GM12878 (cell line): ENCODE measurements at regions not wholly inside any gene's neighbourhood (a gene's known extent, or its start where the extent isn't known, plus 50 kb on each side); places are given as distances from the start of the nearest gene placed in this dataset.

ENCODE experiments used
- ATAC-seq: fragments of 200-7000 bp; cut with Tn5 transposase; 3 replicates; pipeline ENCODE4 v1.9.1; 2020; ENCODE audit warnings: mild to moderate bottlenecking, moderate library complexity
- BruUV-seq: library from RNA; stranded (reverse); fragments of 400-500 nt; replicated peaks from 2 replicates; lab custom pipeline; 2021; lab: Mats Ljungman, UMichigan
- CTCF ChIA-PET: fragments of 300-600 bp; sonication (Branson Sonifier 250); formaldehyde crosslinking; extraction: SDS; loops from one replicate; lab custom pipeline; 2021; ENCODE audit warnings: inconsistent platforms; lab: Yijun Ruan, JAX
- POLR2A ChIA-PET: fragments of 350-600 bp; formaldehyde crosslinking; extraction: SDS; loops from one replicate; lab custom pipeline; 2021; ENCODE audit warnings: inconsistent platforms; lab: Charles Lee
- RAD21 ChIA-PET: fragments of 300-600 bp; sonication (Branson Sonifier 250); formaldehyde crosslinking; loops from one replicate; lab custom pipeline; 2023; ENCODE audit warnings: antibody characterized with exemption; ENCODE audit not compliant: unreplicated experiment; lab: Charles Lee
- SMC1A ChIA-PET: fragments of 300-600 bp; sonication (Branson Sonifier 250); formaldehyde crosslinking; loops from one replicate; lab custom pipeline; 2023; ENCODE audit not compliant: unreplicated experiment, uncharacterized antibody; lab: Charles Lee
- DNase-seq: peaks from one replicate; pipeline ENCODE4 v3.0.0-alpha.2; 2011; ENCODE audit warnings: low read depth, low spot score
- FAIRE-seq: peaks from 3 replicates; lab custom pipeline; 2011; peaks lifted over from hg19 to GRCh38; lab: Jason Lieb, UNC
- H2AFZ ChIP-seq: 2 replicates; pipeline ENCODE4 v1.6.0; 2011; ENCODE audit warnings: low read depth, low read length, control low read depth; ENCODE audit not compliant: control insufficient read depth
- H3K27ac ChIP-seq: 2 replicates; pipeline ENCODE4 v1.5.1; 2011; ENCODE audit warnings: control low read depth; ENCODE audit not compliant: control insufficient read depth, insufficient read depth
- H3K27me3 ChIP-seq, 2 experiments: replicated peaks in 1 of 2; 2 replicates each; pipeline versions ENCODE4 v1.6.0 to v1.6.1; 2011; ENCODE audit warnings: low read length in 1 of 2; ENCODE audit not compliant: control insufficient read depth in 2 of 2, insufficient read depth in 2 of 2
- H3K36me3 ChIP-seq, 2 experiments: 2 replicates each; pipeline ENCODE4 v1.5.1; 2011; ENCODE audit warnings: low read length in 1 of 2; ENCODE audit not compliant: control insufficient read depth in 2 of 2, insufficient read depth in 2 of 2
- H3K4me1 ChIP-seq: 2 replicates; pipeline ENCODE4 v1.6.1; 2011; ENCODE audit warnings: mild to moderate bottlenecking, low read length, moderate library complexity, mixed read lengths; ENCODE audit not compliant: control insufficient read depth, insufficient read depth
- H3K4me2 ChIP-seq: 2 replicates; pipeline ENCODE4 v1.6.0; 2011; ENCODE audit warnings: control low read depth; ENCODE audit not compliant: control insufficient read depth, insufficient read depth
- H3K4me3 ChIP-seq: fragments of 200-600 bp; sonication (generic); 2 replicates; pipeline ENCODE4 v1.5.1; 2016
- H3K79me2 ChIP-seq: 2 replicates; pipeline ENCODE4 v1.6.0; 2011; ENCODE audit warnings: low read length; ENCODE audit not compliant: control insufficient read depth, insufficient read depth
- H3K9ac ChIP-seq: 2 replicates; pipeline ENCODE4 v1.8.0; 2011; ENCODE audit warnings: low read length, control low read depth, mixed read lengths; ENCODE audit not compliant: control insufficient read depth, insufficient read depth
- H3K9me3 ChIP-seq: replicated peaks from 3 replicates; pipeline ENCODE4 v1.5.1; 2011; ENCODE audit warnings: mild to moderate bottlenecking, low read length; ENCODE audit not compliant: control insufficient read depth, insufficient read depth
- H4K20me1 ChIP-seq: 2 replicates; pipeline ENCODE4 v1.6.0; 2011; ENCODE audit not compliant: control insufficient read depth, insufficient read depth
- ATF7 ChIP-seq: fragments of 450-650 bp; IDR thresholded peaks from 2 replicates; pipeline ENCODE4 v1.6.1; 2016; ENCODE audit warnings: low read depth, mild to moderate bottlenecking
- CBX5 ChIP-seq: sonication (generic); IDR thresholded peaks from 2 replicates; pipeline ENCODE4 v1.6.1; 2016; ENCODE audit warnings: low read depth, moderate library complexity, mild to moderate bottlenecking, inconsistent platforms
- CHD1 ChIP-seq: IDR thresholded peaks from 2 replicates; pipeline ENCODE4 v1.6.1; 2012; ENCODE audit warnings: low read depth, low read length, improper control_type of control experiment
- GABPA ChIP-seq: IDR thresholded peaks from 2 replicates; pipeline ENCODE4 v1.6.1; 2014; ENCODE audit warnings: antibody characterized with exemption, low read depth, mild to moderate bottlenecking, inconsistent platforms
- RCOR1 ChIP-seq: conservative IDR thresholded peaks from 2 replicates; pipeline ENCODE4 v1.6.1; 2012; ENCODE audit warnings: low read depth, low read length, improper control_type of control experiment
- SMARCA5 ChIP-seq: fragments of 450-650 bp; IDR thresholded peaks from 2 replicates; pipeline ENCODE4 v1.6.1; 2017; ENCODE audit warnings: mild to moderate bottlenecking
- YBX1 ChIP-seq: fragments of 450-650 bp; IDR thresholded peaks from 2 replicates; pipeline ENCODE4 v1.6.1; 2016; ENCODE audit warnings: antibody characterized with exemption
- ZNF217 ChIP-seq: fragments of 450-650 bp; IDR thresholded peaks from 2 replicates; pipeline ENCODE4 v1.6.1; 2017; ENCODE audit warnings: antibody characterized with exemption, mild to moderate bottlenecking
- WGBS: methylation state at CpG from one replicate; pipeline ENCODE4 v1.1.6; 2016; ENCODE audit warnings: low lambda C conversion rate; ENCODE audit not compliant: insufficient replicate concordance, insufficient coverage; ENCODE audit errors: missing lambda C conversion rate; 5-methylcytosine and 5-hydroxymethylcytosine counted together
- in situ Hi-C: fragments of 300-500 bp; cut with MboI; formaldehyde crosslinking; loops from 9 replicates; pipeline ENCODE4 v1.14.3; 2018; ENCODE audit warnings: mixed read lengths
- intact Hi-C: fragments of 100-400 bp; cut with micrococcal nuclease; formaldehyde crosslinking; loops from one replicate; pipeline ENCODE4 v1.14.2; 2022; ENCODE audit not compliant: unreplicated experiment
- TF ChIP-seq, protein P1 (sequence below): fragments of 450-650 bp; IDR thresholded peaks from 2 replicates; pipeline ENCODE4 v1.6.1; 2017; ENCODE audit warnings: mild to moderate bottlenecking, moderate library complexity
- TF ChIP-seq, protein P2 (sequence below): IDR thresholded peaks from 2 replicates; pipeline ENCODE4 v1.6.1; 2011; ENCODE audit warnings: borderline replicate concordance, low read depth, mild to moderate bottlenecking, moderate library complexity, mixed read lengths, low read length; ENCODE audit not compliant: insufficient read depth; ENCODE audit errors: extremely low read length
- TF ChIP-seq, protein P3 (sequence below): fragments of 450-650 bp; IDR thresholded peaks from 2 replicates; pipeline ENCODE4 v1.6.1; 2017; ENCODE audit warnings: mild to moderate bottlenecking, low read depth, inconsistent platforms; ENCODE audit not compliant: poor library complexity, severe bottlenecking

DNA sequence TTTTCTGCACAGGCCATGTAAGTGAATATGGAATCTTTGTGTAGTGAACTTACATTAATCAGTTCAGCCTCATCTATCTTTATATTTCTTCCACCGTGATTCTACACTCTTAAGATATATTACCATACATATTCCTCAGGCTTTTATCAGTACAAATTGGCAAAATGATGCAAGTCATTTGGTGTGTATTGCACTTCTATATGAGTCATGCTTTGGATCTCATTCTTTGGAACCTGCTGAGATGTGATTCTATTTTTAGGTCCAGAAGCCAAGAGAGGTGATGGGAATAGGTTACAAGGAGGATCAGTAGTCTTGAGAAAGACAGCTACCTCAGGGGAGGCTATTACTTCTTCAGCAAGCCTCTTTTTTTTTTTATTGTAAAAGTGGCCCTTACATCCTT is 204.4 kb downstream of the ZNF330 start:
- Histone ChIP-seq H2AFZ (no peak overlapping the region), H3K27ac (no peak overlapping the region), H3K36me3 (no peaks in the 10 kb centered on the region), H3K4me3 (no peak overlapping the region), H3K27me3 (no peaks in the 10 kb centered on the region), H3K9ac (no peak overlapping the region), H3K4me2 (no peak overlapping the region), H3K9me3 (no peaks in the 10 kb centered on the region; the same call in 2 of the 3 replicates), H3K4me1 (no peaks in the 10 kb centered on the region), H3K79me2 (no peaks in the 10 kb centered on the region), H4K20me1 (no peaks in the 10 kb centered on the region)
- ChIA-PET RAD21 (no interaction called here), POLR2A (interaction anchor here (0.6 kb wide), 1 partner anchor 13 kb away, joined by 3 read pairs; no protein-coding TSS in a partner anchor), CTCF (interaction anchor here (0.6 kb wide), 1 partner anchor 52 kb away, joined by 3 read pairs; no protein-coding TSS in a partner anchor), SMC1A (interaction anchor here (1.2 kb wide), 1 partner anchor 12 kb away, joined by 3 read pairs; no protein-coding TSS in a partner anchor)
- intact Hi-C loops = no loop called here
- no peak for ATAC-seq
- in situ Hi-C loops = no loop called here
- no TSS peak for BruUV-seq
- WGBS = 47% methylated on average over 1 of the region's 1 CpG
- TF ChIP-seq CHD1 (no peak), SMARCA5 (no peak), GABPA (no peak), RCOR1 (no peak), CBX5 (no peak), ATF7 (no peak), ZNF217 (no peak)
- FAIRE-seq = no peak
- DNase-seq = no peak

DNA sequence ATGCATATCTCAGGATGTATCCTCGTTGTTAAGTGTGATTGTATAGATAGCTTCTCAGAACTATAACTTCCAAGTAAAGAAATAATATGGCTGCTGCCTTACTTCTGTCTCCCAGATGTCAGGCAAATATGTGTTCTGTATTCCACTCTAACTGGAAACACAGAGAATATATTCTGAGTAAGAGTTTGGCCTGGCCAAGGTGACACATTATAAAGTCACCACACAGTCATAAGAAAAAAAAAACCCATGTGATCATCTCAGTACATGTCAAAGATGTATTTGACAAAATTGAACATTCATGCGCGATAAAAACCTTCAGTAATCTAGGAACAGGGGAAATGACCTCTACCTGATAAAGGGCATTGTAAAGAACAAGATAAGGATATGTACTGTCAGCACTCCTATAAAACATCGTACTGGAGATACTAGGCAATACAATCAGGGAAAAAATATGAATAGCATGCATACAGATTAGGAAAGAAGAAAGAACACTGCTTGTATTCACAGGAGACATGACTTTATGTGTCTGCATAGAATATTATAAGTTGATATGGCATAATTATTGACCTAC is 207.1 kb downstream of the ZNF330 start:
- intact Hi-C loops (no loop called here), in situ Hi-C loops (no loop called here)
- ChIA-PET POLR2A (no interaction called here), CTCF (no interaction called here), RAD21 (no interaction called here), SMC1A (no interaction called here)
- DNase-seq (no peak), FAIRE-seq (no peak), ATAC-seq (no peak)
- Histone ChIP-seq H3K4me1 (no peaks in the 10 kb centered on the region), H4K20me1 (no peaks in the 10 kb centered on the region), H3K9me3 (no peaks in the 10 kb centered on the region; the same call in 2 of the 3 replicates), H3K36me3 (no peaks in the 10 kb centered on the region), H3K27me3 (no peaks in the 10 kb centered on the region), H3K27ac (no peak overlapping the region), H3K4me2 (no peak overlapping the region), H3K4me3 (no peak overlapping the region), H2AFZ (no peak overlapping the region), H3K79me2 (no peaks in the 10 kb centered on the region), H3K9ac (no peak overlapping the region)
- no TSS peak for BruUV-seq
- 50% methylated on average over 4 of the region's 4 CpGs for WGBS
- TF ChIP-seq, protein P1, sequence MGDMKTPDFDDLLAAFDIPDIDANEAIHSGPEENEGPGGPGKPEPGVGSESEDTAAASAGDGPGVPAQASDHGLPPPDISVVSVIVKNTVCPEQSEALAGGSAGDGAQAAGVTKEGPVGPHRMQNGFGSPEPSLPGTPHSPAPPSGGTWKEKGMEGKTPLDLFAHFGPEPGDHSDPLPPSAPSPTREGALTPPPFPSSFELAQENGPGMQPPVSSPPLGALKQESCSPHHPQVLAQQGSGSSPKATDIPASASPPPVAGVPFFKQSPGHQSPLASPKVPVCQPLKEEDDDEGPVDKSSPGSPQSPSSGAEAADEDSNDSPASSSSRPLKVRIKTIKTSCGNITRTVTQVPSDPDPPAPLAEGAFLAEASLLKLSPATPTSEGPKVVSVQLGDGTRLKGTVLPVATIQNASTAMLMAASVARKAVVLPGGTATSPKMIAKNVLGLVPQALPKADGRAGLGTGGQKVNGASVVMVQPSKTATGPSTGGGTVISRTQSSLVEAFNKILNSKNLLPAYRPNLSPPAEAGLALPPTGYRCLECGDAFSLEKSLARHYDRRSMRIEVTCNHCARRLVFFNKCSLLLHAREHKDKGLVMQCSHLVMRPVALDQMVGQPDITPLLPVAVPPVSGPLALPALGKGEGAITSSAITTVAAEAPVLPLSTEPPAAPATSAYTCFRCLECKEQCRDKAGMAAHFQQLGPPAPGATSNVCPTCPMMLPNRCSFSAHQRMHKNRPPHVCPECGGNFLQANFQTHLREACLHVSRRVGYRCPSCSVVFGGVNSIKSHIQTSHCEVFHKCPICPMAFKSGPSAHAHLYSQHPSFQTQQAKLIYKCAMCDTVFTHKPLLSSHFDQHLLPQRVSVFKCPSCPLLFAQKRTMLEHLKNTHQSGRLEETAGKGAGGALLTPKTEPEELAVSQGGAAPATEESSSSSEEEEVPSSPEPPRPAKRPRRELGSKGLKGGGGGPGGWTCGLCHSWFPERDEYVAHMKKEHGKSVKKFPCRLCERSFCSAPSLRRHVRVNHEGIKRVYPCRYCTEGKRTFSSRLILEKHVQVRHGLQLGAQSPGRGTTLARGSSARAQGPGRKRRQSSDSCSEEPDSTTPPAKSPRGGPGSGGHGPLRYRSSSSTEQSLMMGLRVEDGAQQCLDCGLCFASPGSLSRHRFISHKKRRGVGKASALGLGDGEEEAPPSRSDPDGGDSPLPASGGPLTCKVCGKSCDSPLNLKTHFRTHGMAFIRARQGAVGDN = no peak
- TF ChIP-seq YBX1 = no peak
- TF ChIP-seq, protein P2, sequence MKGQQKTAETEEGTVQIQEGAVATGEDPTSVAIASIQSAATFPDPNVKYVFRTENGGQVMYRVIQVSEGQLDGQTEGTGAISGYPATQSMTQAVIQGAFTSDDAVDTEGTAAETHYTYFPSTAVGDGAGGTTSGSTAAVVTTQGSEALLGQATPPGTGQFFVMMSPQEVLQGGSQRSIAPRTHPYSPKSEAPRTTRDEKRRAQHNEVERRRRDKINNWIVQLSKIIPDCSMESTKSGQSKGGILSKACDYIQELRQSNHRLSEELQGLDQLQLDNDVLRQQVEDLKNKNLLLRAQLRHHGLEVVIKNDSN = no peak
- TF ChIP-seq, protein P3, sequence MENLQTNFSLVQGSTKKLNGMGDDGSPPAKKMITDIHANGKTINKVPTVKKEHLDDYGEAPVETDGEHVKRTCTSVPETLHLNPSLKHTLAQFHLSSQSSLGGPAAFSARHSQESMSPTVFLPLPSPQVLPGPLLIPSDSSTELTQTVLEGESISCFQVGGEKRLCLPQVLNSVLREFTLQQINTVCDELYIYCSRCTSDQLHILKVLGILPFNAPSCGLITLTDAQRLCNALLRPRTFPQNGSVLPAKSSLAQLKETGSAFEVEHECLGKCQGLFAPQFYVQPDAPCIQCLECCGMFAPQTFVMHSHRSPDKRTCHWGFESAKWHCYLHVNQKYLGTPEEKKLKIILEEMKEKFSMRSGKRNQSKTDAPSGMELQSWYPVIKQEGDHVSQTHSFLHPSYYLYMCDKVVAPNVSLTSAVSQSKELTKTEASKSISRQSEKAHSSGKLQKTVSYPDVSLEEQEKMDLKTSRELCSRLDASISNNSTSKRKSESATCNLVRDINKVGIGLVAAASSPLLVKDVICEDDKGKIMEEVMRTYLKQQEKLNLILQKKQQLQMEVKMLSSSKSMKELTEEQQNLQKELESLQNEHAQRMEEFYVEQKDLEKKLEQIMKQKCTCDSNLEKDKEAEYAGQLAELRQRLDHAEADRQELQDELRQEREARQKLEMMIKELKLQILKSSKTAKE = no peak
